Caco-2 (cell line): ENCODE measurements at regions not wholly inside any gene's neighbourhood (a gene's known extent, or its start where the extent isn't known, plus 50 kb on each side); places are given as distances from the start of the nearest gene placed in this dataset.

Source experiments
- BruUV-seq: library from RNA; stranded (reverse); fragments of 400-500 nt; replicated peaks from 2 replicates; lab custom pipeline; 2021; lab: Mats Ljungman, UMichigan
- CTCF ChIA-PET: fragments of 300-600 bp; sonication (Branson Sonifier 250); formaldehyde crosslinking; loops from one replicate; lab custom pipeline; 2022; ENCODE audit warnings: antibody characterized with exemption; lab: Charles Lee
- POLR2A ChIA-PET: fragments of 300-600 bp; sonication (Branson Sonifier 250); formaldehyde crosslinking; loops from one replicate; lab custom pipeline; 2022; ENCODE audit warnings: antibody characterized with exemption; lab: Charles Lee
- DNase-seq, 2 experiments: peaks; one replicate each; pipeline versions ENCODE4 v3.0.0 to v3.0.0-alpha.2; 2020 to 2022
- H3K27me3 ChIP-seq: replicated peaks from 2 replicates; pipeline ENCODE4 v1.6.0; 2011; ENCODE audit warnings: low read length; ENCODE audit not compliant: control insufficient read depth, insufficient read depth
- H3K36me3 ChIP-seq: 2 replicates; pipeline ENCODE4 v1.5.1; 2011; ENCODE audit warnings: low read length; ENCODE audit not compliant: control insufficient read depth, insufficient read depth
- H3K4me1 ChIP-seq: fragments of 250-450 bp; sonication (Bioruptor Pico); 2 replicates; pipeline ENCODE4 v1.5.1; 2020; ENCODE audit warnings: mild to moderate bottlenecking
- H3K4me3 ChIP-seq: 2 replicates; pipeline ENCODE4 v1.5.1; 2011; ENCODE audit warnings: low read depth, mild to moderate bottlenecking, control low read depth, low read length
- H3K9me3 ChIP-seq: fragments of 250-450 bp; sonication (Bioruptor Pico); 2 replicates; pipeline ENCODE4 v1.5.1; 2020; ENCODE audit warnings: mild to moderate bottlenecking, moderate library complexity
- H3K27ac Mint-ChIP-seq: one replicate; pipeline ENCODE4 v1.8.0; 2022; ENCODE audit warnings: mixed read lengths; ENCODE audit not compliant: unreplicated experiment
- H3K27me3 Mint-ChIP-seq: one replicate; pipeline ENCODE4 v1.8.0; 2022; ENCODE audit warnings: mixed read lengths; ENCODE audit not compliant: insufficient read depth, unreplicated experiment
- H3K36me3 Mint-ChIP-seq: one replicate; pipeline ENCODE4 v1.8.0; 2022; ENCODE audit warnings: mild to moderate bottlenecking, mixed read lengths; ENCODE audit not compliant: insufficient read depth, unreplicated experiment
- H3K4me1 Mint-ChIP-seq: one replicate; pipeline ENCODE4 v1.8.0; 2022; ENCODE audit warnings: low read depth, mixed read lengths; ENCODE audit not compliant: unreplicated experiment
- H3K4me3 Mint-ChIP-seq: one replicate; pipeline ENCODE4 v1.8.0; 2022; ENCODE audit warnings: mild to moderate bottlenecking, moderate library complexity, mixed read lengths; ENCODE audit not compliant: unreplicated experiment
- H3K9me3 Mint-ChIP-seq: one replicate; pipeline ENCODE4 v1.8.0; 2022; ENCODE audit warnings: mixed read lengths; ENCODE audit not compliant: unreplicated experiment
- CTCF ChIP-seq, 2 experiments: fragments of 200-600 bp in 1 of 2; IDR thresholded peaks; 1 replicate in 1 of 2; 2 replicates in 1 of 2; pipeline versions ENCODE4 v1.5.1 to v1.8.0; 2011 to 2022; ENCODE audit warnings: antibody characterized with exemption in 1 of 2, control low read depth in 1 of 2, inconsistent platforms in 1 of 2, low read depth in 1 of 2, low read length in 1 of 2, mild to moderate bottlenecking in 1 of 2, moderate library complexity in 1 of 2; ENCODE audit not compliant: insufficient read depth in 1 of 2, severe bottlenecking in 1 of 2, unreplicated experiment in 1 of 2
- intact Hi-C: fragments of 100-400 bp; cut with micrococcal nuclease; formaldehyde crosslinking; loops from one replicate; pipeline ENCODE4 v1.10.0; 2022; ENCODE audit not compliant: unreplicated experiment

- CTCF ChIA-PET = no interaction called here
- Mint-ChIP-seq H3K9me3 (peaks cover 9% of the 10 kb centered on the region), H3K4me1 (no peaks in the 10 kb centered on the region), H3K4me3 (no peak overlapping the region), H3K27ac (no peak overlapping the region), H3K36me3 (no peaks in the 10 kb centered on the region), H3K27me3 (no peaks in the 10 kb centered on the region)
- H3K9me3 ChIP-seq = no peaks in the 10 kb centered on the region
- H3K4me1 ChIP-seq = no peaks in the 10 kb centered on the region
- H3K4me3 ChIP-seq = no peak overlapping the region
- TF ChIP-seq CTCF (IDR thresholded peaks at IDR 0.05; ENCODE audit: insufficient read depth in 1 of 2, low read depth in 1 of 2, low read length in 1 of 2, severe bottlenecking in 1 of 2, unreplicated experiment in 1 of 2) = no peak
- no peaks in the 10 kb centered on the region for H3K27me3 ChIP-seq
- no TSS peak for BruUV-seq
- DNase-seq = no peak
- POLR2A ChIA-PET = no interaction called here
- intact Hi-C loops = no loop called here
- no peaks in the 10 kb centered on the region for H3K36me3 ChIP-seq
These were observed 514.6 kb upstream of the TYRP1 start for GRCh38 chr9:12178634-12179033.

- DNase-seq = no peak
- no peaks in the 10 kb centered on the region for H3K27me3 ChIP-seq
- Mint-ChIP-seq H3K27ac (no peak overlapping the region), H3K4me1 (no peaks in the 10 kb centered on the region), H3K36me3 (no peaks in the 10 kb centered on the region), H3K27me3 (no peaks in the 10 kb centered on the region), H3K4me3 (no peak overlapping the region), H3K9me3 (peaks cover 9% of the 10 kb centered on the region)
- H3K4me3 ChIP-seq = no peak overlapping the region
- BruUV-seq = no TSS peak
- H3K9me3 ChIP-seq = no peaks in the 10 kb centered on the region
- intact Hi-C loops = no loop called here
- POLR2A ChIA-PET = no interaction called here
- no peaks in the 10 kb centered on the region for H3K36me3 ChIP-seq
- no peaks in the 10 kb centered on the region for H3K4me1 ChIP-seq
- CTCF ChIA-PET = no interaction called here
- no peak for TF ChIP-seq CTCF (IDR thresholded peaks at IDR 0.05; ENCODE audit: insufficient read depth in 1 of 2, low read depth in 1 of 2, low read length in 1 of 2, severe bottlenecking in 1 of 2, unreplicated experiment in 1 of 2)
These were observed 510.4 kb upstream of the TYRP1 start for GRCh38 chr9:12182806-12183205.

- Histone ChIP-seq H3K36me3 (no peaks in the 10 kb centered on the region), H3K4me3 (no peak overlapping the region), H3K9me3 (no peaks in the 10 kb centered on the region), H3K27me3 (no peaks in the 10 kb centered on the region), H3K4me1 (no peaks in the 10 kb centered on the region)
- Mint-ChIP-seq H3K9me3 (peaks cover 9% of the 10 kb centered on the region), H3K36me3 (no peaks in the 10 kb centered on the region), H3K27me3 (no peaks in the 10 kb centered on the region), H3K4me1 (no peaks in the 10 kb centered on the region), H3K27ac (no peak overlapping the region), H3K4me3 (no peak overlapping the region)
- BruUV-seq = no TSS peak
- CTCF ChIA-PET = no interaction called here
- no peak for TF ChIP-seq CTCF (IDR thresholded peaks at IDR 0.05; ENCODE audit: insufficient read depth in 1 of 2, low read depth in 1 of 2, low read length in 1 of 2, severe bottlenecking in 1 of 2, unreplicated experiment in 1 of 2)
- POLR2A ChIA-PET = no interaction called here
- no peak for DNase-seq
- intact Hi-C loops = no loop called here
These were observed 509.9 kb upstream of the TYRP1 start for GRCh38 chr9:12183321-12183720.
